NCI-H82 treated with DMSO at 0.1 percent for 48 hours (cell line): ENCODE measurements at regions not wholly inside any gene's neighbourhood (a gene's known extent, or its start where the extent isn't known, plus 50 kb on each side); places are given as distances from the start of the nearest gene placed in this dataset.

Experiments
- DNase-seq: peaks from one replicate; lab custom pipeline; 2025; ENCODE audit not compliant: unreplicated experiment; lab: John Stamatoyannopoulos, UW

GRCh38 chr10:131519723-131520605 is 208.4 kb upstream of the TCERG1L start:
- DNase-seq = no peak

- no peak for DNase-seq
Observed at GRCh38 chr10:131531265-131532190, 220.0 kb upstream of the TCERG1L start.

GRCh38 chr10:131532291-131532690 is 220.8 kb upstream of the TCERG1L start:
- DNase-seq = no peak

GRCh38 chr10:131532745-131533341 is 221.3 kb upstream of the TCERG1L start:
- no peak for DNase-seq

- no peak for DNase-seq
Observed at GRCh38 chr10:131533846-131534526, 222.5 kb upstream of the TCERG1L start.

- DNase-seq = no peak
Observed at GRCh38 chr10:131534836-131535235, 223.3 kb upstream of the TCERG1L start.

- no peak for DNase-seq
Observed at GRCh38 chr10:131536676-131537075, 225.2 kb upstream of the TCERG1L start.

GRCh38 chr10:131537281-131537680 is 225.8 kb upstream of the TCERG1L start:
- no peak for DNase-seq

- DNase-seq = no peak
Observed at GRCh38 chr10:131544495-131544894, 233.0 kb upstream of the TCERG1L start.

GRCh38 chr10:131546086-131546810 is 234.7 kb upstream of the TCERG1L start:
- DNase-seq = no peak

- no peak for DNase-seq
Observed at GRCh38 chr10:131547129-131547799, 235.7 kb upstream of the TCERG1L start.

- no peak for DNase-seq
Observed at GRCh38 chr10:131548176-131548575, 236.7 kb upstream of the TCERG1L start.

- no peak for DNase-seq
Observed at GRCh38 chr10:131549116-131549515, 237.6 kb upstream of the TCERG1L start.

- DNase-seq = no peak
Observed at GRCh38 chr10:131553121-131553520, 241.6 kb upstream of the TCERG1L start.

- DNase-seq = no peak
Observed at GRCh38 chr10:131553581-131553980, 242.1 kb upstream of the TCERG1L start.

GRCh38 chr10:131554821-131555220 is 243.3 kb upstream of the TCERG1L start:
- no peak for DNase-seq

- DNase-seq = no peak
Observed at GRCh38 chr10:131555406-131555805, 243.9 kb upstream of the TCERG1L start.

GRCh38 chr10:131556061-131556896 is 244.8 kb upstream of the TCERG1L start:
- DNase-seq = no peak
